ENCODE measurements at regions not wholly inside any gene's neighbourhood (a gene's known extent, or its start where the extent isn't known, plus 50 kb on each side); places are given as distances from the start of the nearest gene placed in this dataset.
"Not testable (repeated sequence)": the region's sequence is repeated elsewhere in the genome, so short reads cannot be mapped to it uniquely, and the experiment has no call there.

GRCh38 chr20:53748176-53748575, 154.5 kb upstream of the ZNF217 start:
- no peak for DNase-seq (ENCODE audit: low read depth)

DNA sequence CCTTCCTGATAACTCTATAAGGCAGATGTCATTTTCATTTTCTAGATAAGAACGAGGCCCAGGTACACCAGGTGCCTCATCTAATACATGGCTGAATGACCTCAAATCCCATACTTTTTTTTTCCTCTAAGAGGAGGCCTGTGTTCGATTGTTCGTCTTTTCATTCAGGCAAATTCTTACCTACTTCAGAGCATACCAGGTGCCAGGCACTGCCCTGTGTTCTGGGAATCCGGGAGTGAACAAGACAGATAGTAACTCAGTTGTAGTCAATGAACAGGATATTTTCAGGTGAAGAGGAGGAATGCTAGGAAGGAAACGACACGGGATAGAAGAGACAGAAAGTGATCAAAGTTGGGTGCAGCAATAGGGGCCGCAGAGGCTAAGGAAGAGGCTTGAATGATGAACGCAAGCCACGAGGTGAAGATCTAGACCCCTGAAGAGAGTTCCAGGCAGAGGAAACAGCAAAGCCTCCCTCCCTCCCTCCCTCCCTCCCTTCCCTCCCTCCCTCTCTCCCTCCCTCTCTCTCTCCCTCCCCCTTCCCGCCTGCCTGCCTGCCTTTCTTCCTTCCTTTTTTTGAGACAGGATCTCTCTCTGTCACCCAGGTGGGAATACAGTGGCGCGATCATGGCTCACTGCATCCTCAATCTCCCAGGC, 150.1 kb upstream of the ZNF217 start:
- DNase-seq (ENCODE audit: low read depth), result no peak

DNA sequence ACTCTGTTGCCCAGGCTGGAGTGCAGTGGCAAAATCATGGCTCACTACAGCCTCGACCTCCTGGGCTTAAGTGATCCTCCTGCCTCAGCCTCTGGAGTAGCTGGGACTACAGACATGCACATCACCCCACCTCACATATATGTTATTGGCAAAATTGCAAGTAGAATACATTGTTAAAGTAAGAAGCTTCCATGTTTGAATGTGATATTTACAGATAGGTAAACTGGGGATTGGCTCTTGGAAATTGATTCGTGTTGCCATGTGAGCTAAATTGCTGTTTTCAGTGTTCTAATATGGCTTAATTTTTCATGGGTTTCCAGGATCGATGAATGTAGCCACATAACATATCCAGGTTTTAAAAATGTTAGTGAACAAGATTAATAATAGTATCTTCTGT, 149.0 kb upstream of the ZNF217 start:
- DNase-seq (ENCODE audit: low read depth), result no peak

GRCh38 chr20:53741726-53742028, 148.0 kb upstream of the ZNF217 start:
- DNase-seq (ENCODE audit: low read depth), result no peak

DNA sequence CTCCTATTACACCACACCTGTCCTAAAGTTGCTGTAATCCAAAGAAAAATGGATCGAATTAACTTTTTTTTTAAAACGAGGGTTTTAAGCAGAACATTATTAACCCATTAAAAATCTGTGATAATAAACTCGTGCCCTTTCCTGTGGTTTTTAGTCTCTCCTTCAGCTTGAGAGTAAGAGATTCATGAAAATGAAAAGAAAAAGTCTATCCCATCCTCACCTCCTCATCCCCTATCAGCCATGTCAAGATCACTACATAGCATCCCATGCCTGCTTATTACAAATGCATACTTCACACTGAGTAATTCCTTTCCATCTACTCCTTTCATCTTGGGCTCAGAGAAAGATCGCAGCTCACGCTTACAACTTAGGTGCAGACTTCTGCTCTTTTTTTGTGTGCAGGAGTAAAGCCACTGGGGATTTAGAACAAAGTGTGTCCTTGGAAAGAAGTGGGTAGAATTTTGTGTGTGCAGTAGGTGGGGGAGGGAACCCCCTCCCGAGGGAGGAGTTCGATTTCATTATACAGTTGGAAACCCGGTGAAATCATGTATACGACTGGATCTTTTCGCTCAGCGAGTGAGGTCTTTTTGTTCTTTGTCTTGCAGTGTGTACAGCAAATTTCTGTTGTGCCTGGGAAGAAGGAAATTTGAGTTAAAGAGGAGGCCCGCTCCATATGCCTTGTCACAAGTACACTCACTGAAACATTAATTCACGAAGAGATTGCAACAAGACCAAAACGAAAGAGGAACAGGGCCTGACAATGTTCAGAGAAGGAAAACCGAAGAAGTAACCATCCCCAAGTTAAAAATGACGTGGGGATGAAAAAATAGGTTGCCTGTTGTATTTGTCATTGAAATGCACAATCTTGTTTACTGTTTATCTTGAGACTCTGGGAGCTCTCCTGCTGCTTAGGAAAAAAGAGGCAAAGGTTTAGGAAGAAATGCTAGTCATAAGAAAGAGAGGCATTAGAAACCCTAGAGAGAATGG, 146.5 kb upstream of the ZNF217 start:
- DNase-seq (ENCODE audit: low read depth), result peak; percentile 41

DNA sequence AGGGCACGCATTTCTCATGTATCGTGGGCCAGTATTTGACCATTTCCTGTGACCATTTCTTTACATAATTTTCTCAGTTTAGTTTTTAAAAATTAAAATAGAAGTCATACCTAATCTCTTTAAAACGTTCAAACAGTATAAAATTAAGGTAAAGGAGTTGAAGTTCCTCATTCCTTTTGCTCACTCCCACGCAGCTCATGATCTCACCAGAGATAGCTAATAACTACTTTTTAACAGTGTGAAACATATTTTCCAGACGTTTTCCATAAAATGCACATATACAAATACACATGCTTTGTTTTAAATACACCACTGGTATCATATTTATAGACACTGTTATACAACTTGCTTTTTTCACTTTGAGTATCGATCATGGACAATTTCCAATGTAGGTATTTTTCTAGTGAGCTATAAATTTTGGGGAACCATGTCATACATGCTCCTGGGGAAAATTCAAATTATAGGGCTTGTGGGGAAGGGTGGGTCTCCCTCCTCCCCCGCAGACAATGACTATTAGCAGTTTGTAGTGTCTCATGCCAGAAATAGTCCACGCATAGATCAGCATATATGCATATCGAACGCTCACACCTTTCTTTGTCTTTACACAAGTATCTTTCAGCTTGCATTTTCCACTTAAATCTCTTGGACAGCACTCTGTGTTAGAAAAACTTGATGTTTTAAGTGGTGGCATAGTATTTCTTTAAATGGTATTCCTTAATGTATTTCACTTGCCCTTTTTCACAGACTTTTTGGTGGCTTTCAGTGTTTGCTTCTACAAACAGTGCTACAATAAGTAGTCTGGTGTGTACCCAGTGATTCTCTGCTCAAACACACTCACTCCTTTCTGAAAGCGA, 145.5 kb upstream of the ZNF217 start:
- peak; percentile 48 for DNase-seq (ENCODE audit: low read depth)

DNA sequence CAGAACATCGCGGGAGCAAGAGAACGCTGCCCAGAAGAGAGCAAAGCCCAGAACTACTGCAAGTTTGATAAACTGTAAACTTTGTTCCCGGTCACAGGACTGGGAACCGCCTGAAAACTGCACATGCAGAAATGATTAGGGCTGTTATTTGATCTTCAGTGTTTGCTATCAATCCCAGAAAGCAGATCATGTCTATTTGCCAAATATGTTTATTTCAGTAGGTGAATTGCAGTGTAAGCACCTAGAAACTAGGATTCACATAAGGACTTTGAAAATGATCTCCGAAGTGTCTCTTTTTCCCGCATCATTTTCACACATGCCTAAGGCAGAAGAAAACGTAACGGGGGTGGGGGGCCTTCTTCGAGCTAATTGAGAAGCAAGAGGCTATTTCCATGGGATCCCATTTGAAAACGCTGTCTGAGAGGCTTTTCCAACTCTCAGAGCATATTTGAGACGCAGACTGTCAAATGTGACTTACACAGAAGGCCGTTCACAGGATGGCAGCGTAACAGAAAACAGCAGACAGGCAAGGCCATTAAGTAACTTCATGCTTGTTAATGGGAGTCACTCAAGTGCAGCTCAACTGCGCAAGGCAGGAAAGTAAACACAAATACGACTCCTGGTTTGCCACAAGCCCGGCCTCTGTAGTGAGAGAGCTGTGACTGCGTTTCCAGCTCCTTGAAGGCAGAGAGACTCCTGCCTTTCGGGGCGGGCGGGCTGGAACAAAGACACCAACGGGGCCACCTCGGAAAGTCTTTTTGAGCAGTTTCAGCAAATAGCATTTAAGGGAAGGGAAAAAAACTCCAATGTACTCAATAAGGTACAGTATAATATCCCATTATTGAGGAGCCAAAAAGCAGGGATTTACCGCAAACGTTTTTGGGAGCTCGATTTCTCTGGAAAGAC, 144.7 kb upstream of the ZNF217 start:
- peak; percentile 93 for DNase-seq (ENCODE audit: low read depth)

- DNase-seq (ENCODE audit: low read depth), result no peak
These were observed 143.9 kb upstream of the ZNF217 start for GRCh38 chr20:53737396-53738038.

DNA sequence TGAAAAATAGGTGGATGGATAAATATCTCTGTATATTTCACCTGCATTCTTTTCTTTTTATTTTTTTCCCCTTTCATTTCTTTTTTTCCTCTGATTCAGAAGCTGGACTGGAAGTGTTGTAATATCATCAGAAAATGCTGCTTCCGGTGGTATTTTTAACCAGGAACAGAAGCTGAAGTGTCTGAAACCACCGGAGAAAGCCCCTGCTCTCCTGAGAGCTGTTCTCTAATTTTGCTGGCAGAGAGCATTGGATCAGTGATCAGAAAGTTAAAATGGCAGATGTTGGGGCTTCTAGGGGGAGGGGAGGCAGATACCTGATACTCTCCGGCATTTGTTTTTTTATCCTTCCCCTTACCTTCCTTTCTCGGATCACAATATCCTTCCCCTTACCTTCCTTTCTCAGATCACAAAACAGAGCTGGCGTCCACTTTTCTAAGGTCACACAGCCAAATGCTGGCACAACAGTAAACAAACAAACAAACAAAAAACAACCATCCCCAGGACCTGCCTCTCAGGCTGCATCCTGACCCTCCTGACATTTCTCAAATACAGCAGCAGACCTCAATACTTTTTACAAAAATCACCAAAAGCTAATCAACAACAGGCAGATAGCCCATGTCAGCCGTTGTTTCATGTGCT, 143.2 kb upstream of the ZNF217 start:
- DNase-seq (ENCODE audit: low read depth), result peak; percentile 68

GRCh38 chr20:53736122-53736756, 142.6 kb upstream of the ZNF217 start:
- no peak for DNase-seq (ENCODE audit: low read depth)

DNA sequence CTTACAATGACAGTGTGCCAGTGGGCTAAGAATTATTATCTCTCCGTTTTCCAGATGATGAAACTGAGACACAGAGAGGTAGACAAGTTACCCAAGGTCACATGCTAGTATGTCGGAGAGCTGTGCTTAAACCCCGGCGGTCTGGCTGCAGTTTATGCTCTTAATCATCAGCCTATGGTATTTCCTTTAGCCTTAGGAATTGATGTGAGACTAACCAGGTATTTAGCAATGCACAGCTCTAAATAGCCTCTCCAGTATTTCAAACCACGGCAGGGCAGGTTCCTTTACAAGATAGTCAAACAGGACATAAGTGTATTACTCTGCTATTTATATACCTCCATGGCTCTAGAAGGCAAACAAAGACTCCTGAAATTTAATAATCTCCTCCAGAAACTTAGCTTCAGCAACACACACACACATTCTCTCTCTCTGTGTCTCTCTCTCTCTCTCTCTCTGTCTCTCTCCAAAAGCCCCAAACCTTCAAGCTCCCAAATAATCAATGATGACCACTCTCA, 142.0 kb upstream of the ZNF217 start:
- peak; percentile 99 for DNase-seq (ENCODE audit: low read depth)

GRCh38 chr20:53734006-53734688, 140.5 kb upstream of the ZNF217 start:
- DNase-seq (ENCODE audit: low read depth), result no peak

DNA sequence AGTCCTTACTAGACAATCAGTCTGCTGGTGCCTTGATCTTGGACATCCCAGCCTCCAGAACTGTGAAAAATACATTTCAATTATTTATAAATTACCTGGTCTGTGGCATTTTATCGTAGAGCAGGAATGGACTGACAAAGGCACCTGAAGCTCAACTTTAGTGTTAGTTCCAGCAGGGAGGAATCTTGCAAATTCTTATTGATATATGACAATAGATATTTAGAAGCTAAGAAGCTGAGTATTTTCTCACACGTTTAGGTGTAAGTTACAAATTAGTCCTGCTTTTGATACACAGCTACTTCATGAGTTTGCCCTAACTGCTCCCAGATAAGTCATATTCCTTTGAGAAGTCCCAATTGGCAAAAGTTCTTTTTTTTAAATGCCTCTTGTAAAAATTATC, 138.0 kb upstream of the ZNF217 start:
- DNase-seq (ENCODE audit: low read depth), result no peak

- DNase-seq (ENCODE audit: low read depth), result no peak
These were observed 134.7 kb upstream of the ZNF217 start for GRCh38 chr20:53728359-53728758.

- DNase-seq (ENCODE audit: low read depth), result not testable (repeated sequence)
These were observed 133.6 kb upstream of the ZNF217 start for GRCh38 chr20:53727239-53727638.

DNA sequence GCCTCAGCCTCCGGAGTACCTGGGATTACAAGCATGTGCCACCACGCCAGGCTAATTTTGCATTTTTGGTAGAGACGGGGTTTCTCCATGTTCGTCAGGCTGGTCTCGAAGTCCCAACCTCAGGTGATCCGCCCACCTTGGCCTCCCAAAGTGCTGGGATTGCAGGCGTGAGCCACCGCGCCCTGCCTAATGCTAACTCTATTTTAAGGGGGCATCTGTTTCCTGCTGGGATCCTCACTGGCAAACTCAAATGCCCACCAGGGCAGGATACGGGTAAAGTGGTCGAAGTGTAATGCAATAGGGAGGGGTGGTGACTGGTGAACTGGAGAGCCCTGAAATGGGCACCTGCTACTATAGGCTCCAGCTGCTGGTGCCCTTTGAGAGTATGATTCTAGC, 131.9 kb upstream of the ZNF217 start:
- no peak for DNase-seq (ENCODE audit: low read depth)

GRCh38 chr20:53723621-53724020, 130.0 kb upstream of the ZNF217 start:
- DNase-seq (ENCODE audit: low read depth), result no peak

GRCh38 chr20:53723045-53723444, 129.4 kb upstream of the ZNF217 start:
- no peak for DNase-seq (ENCODE audit: low read depth)

DNA sequence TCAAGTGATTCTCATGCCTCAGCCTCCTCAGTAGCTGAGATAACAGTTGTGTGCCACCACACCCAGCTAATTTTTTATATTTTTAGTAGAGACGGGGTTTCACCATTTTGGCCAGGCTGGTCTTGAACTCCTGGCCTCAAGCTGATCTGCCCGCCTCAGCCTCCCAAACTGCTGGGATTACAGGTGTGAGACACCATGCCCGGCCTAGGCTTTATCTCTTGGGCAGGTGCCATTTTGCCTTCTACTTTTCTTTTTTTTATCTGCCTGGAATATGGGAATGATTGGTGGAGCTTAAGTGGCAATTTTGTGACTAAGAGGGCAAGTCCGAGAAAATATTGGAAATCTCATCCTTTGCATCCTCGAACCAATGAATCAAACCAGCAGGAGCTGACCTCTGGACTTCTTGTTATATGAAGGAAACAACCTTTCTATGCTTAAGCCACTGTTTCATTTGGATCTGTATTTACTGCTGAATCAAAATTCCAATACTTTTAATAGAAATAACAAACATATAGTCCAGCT, 128.9 kb upstream of the ZNF217 start:
- no peak for DNase-seq (ENCODE audit: low read depth)

Measured in amniotic epithelial cell (primary cell).